ENCODE measurements at regions not wholly inside any gene's neighbourhood (a gene's known extent, or its start where the extent isn't known, plus 50 kb on each side); places are given as distances from the start of the nearest gene placed in this dataset.
A peak's percentile ranks its signal among the peaks of the same experiment; 100 is the strongest.

- TF ChIP-seq, protein P1, sequence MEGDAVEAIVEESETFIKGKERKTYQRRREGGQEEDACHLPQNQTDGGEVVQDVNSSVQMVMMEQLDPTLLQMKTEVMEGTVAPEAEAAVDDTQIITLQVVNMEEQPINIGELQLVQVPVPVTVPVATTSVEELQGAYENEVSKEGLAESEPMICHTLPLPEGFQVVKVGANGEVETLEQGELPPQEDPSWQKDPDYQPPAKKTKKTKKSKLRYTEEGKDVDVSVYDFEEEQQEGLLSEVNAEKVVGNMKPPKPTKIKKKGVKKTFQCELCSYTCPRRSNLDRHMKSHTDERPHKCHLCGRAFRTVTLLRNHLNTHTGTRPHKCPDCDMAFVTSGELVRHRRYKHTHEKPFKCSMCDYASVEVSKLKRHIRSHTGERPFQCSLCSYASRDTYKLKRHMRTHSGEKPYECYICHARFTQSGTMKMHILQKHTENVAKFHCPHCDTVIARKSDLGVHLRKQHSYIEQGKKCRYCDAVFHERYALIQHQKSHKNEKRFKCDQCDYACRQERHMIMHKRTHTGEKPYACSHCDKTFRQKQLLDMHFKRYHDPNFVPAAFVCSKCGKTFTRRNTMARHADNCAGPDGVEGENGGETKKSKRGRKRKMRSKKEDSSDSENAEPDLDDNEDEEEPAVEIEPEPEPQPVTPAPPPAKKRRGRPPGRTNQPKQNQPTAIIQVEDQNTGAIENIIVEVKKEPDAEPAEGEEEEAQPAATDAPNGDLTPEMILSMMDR (IDR thresholded peaks at IDR 0.05): no peak
- ATAC-seq (no peak), DNase-seq (no peak)
- Mint-ChIP-seq H3K4me1 (ENCODE audit: low read depth) (peaks cover 2% of the 10 kb centered on the region), H3K9me3 (no peaks in the 10 kb centered on the region), H3K36me3 (ENCODE audit: low read depth) (no peaks in the 10 kb centered on the region), H3K27me3 (peaks cover 2% of the 10 kb centered on the region), H3K4me3 (no peak overlapping the region), H3K27ac (no peak overlapping the region)
- ChIA-PET CTCF (interaction anchor here (0.9 to 4.1 kb wide), 17 partner anchors 9 to 293 kb away, joined by 3 to 44 read pairs (median 9); no protein-coding TSS in a partner anchor), POLR2A (no interaction called here)
- intact Hi-C loops (cut with micrococcal nuclease): no loop called here
These were observed 132.9 kb upstream of the CHD1 start for GRCh38 chr5:99061711-99062110.

GRCh38 chr5:99061299-99061698, 132.5 kb upstream of the CHD1 start:
- H3K36me3 Mint-ChIP-seq (ENCODE audit: low read depth): no peaks in the 10 kb centered on the region
- POLR2A ChIA-PET: no interaction called here

DNA sequence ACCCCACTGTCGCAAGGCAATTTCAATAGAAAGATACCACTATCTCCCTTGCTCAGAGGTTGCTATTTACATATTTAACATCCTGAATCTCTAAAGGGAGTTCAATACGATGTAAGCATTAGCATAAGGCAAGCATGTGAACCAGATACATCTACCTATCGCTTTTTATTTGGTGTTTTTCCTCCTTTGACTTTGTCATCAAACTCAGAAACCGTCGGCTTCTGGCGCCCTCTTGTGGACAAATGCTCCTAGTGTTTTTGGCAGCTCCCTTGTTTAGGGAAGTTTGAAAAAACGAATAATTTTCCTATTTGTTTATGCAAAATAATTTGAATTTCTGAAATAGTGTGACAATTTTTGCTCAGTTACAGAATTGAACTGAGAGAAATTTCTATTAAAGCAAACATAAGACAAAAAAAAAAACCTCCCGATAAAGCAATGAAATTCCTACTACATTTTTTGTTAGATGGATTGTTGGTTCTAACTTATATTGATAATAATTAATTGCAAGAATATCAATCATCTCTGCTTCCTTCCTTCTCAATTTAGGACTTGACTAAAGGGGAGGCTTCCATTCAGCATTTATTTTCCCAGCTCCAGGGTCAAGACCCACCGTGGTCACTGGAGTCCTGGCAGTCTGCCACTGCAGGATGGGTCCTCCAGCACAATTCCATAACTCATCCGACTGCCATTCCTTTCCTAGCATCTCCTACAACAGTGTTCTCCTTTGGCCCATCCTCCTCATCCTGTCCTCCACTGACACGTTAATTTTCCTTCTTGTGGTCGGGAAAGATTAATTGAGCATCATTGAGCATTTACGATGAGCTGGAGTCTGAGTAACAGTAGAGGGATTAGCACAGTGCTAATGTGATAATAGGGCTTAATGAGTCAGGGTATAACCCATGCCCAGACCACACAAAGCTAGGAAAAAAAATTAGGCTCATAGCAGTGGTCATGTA, 131.8 kb upstream of the CHD1 start:
- TF ChIP-seq, protein P1 (IDR thresholded peaks at IDR 0.05): peak; percentile 98
- Mint-ChIP-seq H3K27ac (no peak overlapping the region), H3K36me3 (ENCODE audit: low read depth) (no peaks in the 10 kb centered on the region), H3K4me3 (no peak overlapping the region), H3K9me3 (no peaks in the 10 kb centered on the region), H3K27me3 (peaks cover 2% of the 10 kb centered on the region), H3K4me1 (ENCODE audit: low read depth) (peaks cover 4% of the 10 kb centered on the region)
- ATAC-seq (peak; percentile 45), DNase-seq (peak; percentile 91)
- POLR2A ChIA-PET: interaction anchor here (0.5 kb wide), 1 partner anchor 219 kb away, joined by 4 read pairs; no protein-coding TSS in a partner anchor
- CTCF ChIA-PET: interaction anchor here (0.7 to 4.1 kb wide), 28 partner anchors 10 to 292 kb away, joined by 3 to 44 read pairs (median 4); no protein-coding TSS in a partner anchor
- intact Hi-C loops (cut with micrococcal nuclease): loop anchor here (1.0 kb wide), 1 partner anchor 154 kb away; no protein-coding TSS in a partner anchor

More at GRCh38 chr5:99061299-99061698, 132.5 kb upstream of the CHD1 start:
- DNase-seq (no peak), ATAC-seq (no peak)
- H3K4me3 Mint-ChIP-seq: no peak overlapping the region
- no peaks in the 10 kb centered on the region for H3K9me3 Mint-ChIP-seq
- TF ChIP-seq, protein P1 (IDR thresholded peaks at IDR 0.05): no peak
- CTCF ChIA-PET: interaction anchor here (0.9 to 4.1 kb wide), 24 partner anchors 9 to 293 kb away, joined by 3 to 44 read pairs (median 8); no protein-coding TSS in a partner anchor
- no peak overlapping the region for H3K27ac Mint-ChIP-seq
- intact Hi-C loops (cut with micrococcal nuclease): no loop called here
- H3K27me3 Mint-ChIP-seq: peaks cover 2% of the 10 kb centered on the region
- peaks cover 2% of the 10 kb centered on the region for H3K4me1 Mint-ChIP-seq (ENCODE audit: low read depth)

- TF ChIP-seq, protein P1 (IDR thresholded peaks at IDR 0.05): no peak
- H3K27ac Mint-ChIP-seq: no peak overlapping the region
- POLR2A ChIA-PET: interaction anchor here (1.2 kb wide), 1 partner anchor 131 kb away, joined by 6 read pairs; the partner anchor contains the start of gene CHD1
- no peak for ATAC-seq
- DNase-seq: no peak
- H3K36me3 Mint-ChIP-seq (ENCODE audit: low read depth): no peaks in the 10 kb centered on the region
- H3K27me3 Mint-ChIP-seq: peaks cover 2% of the 10 kb centered on the region
- H3K9me3 Mint-ChIP-seq: no peaks in the 10 kb centered on the region
- H3K4me1 Mint-ChIP-seq (ENCODE audit: low read depth): peaks cover 8% of the 10 kb centered on the region
- intact Hi-C loops (cut with micrococcal nuclease): loop anchor here (1.0 kb wide), 1 partner anchor 153 kb away; no protein-coding TSS in a partner anchor
- no peak overlapping the region for H3K4me3 Mint-ChIP-seq
- CTCF ChIA-PET: interaction anchor here (0.7 to 4.1 kb wide), 13 partner anchors 11 to 291 kb away, joined by 3 to 44 read pairs (median 10); no protein-coding TSS in a partner anchor
These were observed 130.9 kb upstream of the CHD1 start for GRCh38 chr5:99059685-99060084.

Data from activated CD8-positive, alpha-beta T cell treated with anti-CD3 and anti-CD28 coated beads for 36 hours (primary cell).